KBM-7 (cell line): ENCODE measurements at regions not wholly inside any gene's neighbourhood (a gene's known extent, or its start where the extent isn't known, plus 50 kb on each side); places are given as distances from the start of the nearest gene placed in this dataset.
"Not testable (repeated sequence)": the region's sequence is repeated elsewhere in the genome, so short reads cannot be mapped to it uniquely, and the experiment has no call there.

Source experiments
- DNase-seq: peaks from one replicate; pipeline ENCODE4 v3.0.0-alpha.2; 2015
- in situ Hi-C: fragments of 300-500 bp; cut with MboI; formaldehyde crosslinking; loops from 2 replicates; pipeline ENCODE4 v1.14.3; 2020; ENCODE audit warnings: low sequenced_read_pairs, low pct_unique_long_range_greater_than_20kb, mixed read lengths

GRCh38 chr5:110316566-110316965 is 409.9 kb downstream of the TMEM232 start:
- in situ Hi-C loops, DNase-seq: not testable (repeated sequence)

DNA sequence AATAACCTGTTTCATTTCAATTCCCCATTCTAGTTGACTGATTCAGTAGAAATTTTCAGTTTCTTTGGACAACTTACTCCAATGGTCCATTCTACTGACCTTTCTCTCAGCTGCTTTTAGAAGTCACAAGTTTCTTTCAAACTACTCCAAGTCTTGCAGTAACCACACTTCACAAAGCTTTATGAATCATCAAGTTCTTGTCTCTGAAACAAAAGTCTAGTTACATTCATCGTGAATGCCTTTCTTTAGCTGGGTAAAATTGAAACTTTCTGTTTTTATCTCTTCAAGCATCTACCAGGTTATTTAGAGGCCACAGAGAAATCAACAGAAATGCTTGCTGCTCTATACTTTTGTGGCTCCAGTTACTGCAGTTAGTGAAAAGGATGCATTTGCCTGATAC is 405.4 kb downstream of the TMEM232 start:
- DNase-seq: no peak
- in situ Hi-C loops: no loop called here

DNA sequence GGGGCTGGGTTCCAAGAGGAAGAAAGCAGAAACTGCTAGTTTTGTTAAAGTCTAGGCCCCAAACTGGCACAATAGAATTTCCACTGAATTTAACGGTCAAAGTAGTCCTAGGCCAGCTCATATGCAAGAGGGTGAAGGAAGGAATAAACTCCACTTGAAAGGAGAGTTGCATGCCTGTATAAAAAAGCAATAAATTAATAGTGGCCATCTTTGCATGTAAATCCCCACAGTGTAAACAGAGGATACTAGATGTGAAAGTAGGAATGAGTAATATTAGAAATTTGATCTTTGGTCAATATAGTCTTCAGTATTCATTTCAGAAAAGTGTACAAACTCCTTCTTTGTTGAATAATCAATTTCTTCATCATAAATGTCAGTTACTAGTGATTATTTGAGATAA is 403.1 kb downstream of the TMEM232 start:
- in situ Hi-C loops: no loop called here

GRCh38 chr5:110323832-110324231 is 402.6 kb downstream of the TMEM232 start:
- no peak for DNase-seq
- in situ Hi-C loops: no loop called here

More for the DNA sequence above, 403.1 kb downstream of the TMEM232 start:
- DNase-seq: no peak

DNA sequence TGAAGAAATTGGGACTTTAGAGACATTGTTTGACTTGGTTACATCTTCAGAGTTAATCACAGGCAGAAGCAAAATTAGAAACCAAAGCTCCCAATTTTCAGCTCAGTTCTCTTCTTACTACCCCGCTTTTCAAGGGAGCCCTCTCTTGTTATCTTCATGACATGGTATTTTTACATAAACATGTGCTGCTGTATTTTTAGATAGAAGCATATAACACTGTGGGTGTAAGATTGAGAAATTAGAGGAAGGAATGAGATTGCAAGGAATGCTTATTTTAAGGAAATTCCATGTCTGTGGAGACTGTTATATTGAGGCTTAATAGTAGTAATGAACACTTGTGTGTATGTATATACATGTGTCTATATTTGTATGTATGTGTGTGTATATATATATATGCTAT is 401.6 kb downstream of the TMEM232 start:
- in situ Hi-C loops: no loop called here
- DNase-seq: no peak

GRCh38 chr5:110329955-110330525 is 396.4 kb downstream of the TMEM232 start:
- in situ Hi-C loops: no loop called here
- no peak for DNase-seq

DNA sequence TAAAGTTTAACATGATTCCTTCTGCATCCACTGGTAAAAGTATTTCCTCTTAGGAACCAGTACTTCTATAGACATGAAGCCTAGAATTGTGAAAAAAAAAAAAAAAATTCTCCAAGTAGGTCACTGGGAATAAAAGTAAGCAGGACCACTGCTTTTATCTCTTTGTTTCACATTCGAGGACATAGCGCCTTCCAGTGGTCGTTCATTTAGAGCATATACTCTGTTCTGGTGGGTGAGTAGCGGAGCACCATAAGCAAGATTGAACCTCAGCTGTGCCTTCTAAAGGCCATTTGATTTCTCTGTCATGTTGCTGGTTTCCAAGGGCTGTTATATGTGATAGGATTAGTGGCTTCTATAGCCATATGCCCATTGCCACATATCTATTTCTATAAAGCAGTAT is 393.1 kb downstream of the TMEM232 start:
- DNase-seq: peak; percentile 5

DNA sequence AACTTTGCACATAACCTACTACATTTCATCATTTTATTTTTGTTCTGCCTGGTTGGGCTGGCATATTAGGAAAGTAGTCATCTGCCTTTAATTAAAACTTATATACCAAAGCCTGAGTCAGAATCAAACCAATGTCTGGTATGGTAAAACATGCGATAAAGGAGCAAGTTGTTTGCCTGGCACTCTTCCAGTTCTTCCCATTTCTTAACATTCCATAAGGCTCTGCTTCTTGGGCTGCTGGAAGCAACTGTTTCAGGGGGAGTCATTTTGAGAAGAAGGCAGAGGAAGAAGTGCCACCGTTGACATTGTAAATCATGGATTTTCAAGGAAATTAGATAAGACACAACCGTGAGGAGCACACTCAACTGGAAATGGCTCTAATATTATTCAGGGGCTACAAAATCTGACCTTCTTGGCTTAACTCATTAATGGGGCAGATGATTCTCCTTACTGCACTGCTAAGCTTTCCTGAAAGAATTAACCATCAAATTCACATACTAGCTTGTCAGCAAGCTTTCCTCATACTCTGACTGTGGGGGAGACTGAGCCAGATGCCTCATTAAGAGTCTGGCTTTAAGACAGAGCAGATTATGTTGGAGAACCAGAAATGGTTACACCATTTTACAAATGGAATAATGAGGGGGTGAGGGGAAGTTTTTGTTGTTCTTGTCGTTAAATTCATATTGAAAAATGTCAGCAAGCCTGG is 391.0 kb downstream of the TMEM232 start:
- in situ Hi-C loops: no loop called here

More for the DNA sequence above, 393.1 kb downstream of the TMEM232 start:
- in situ Hi-C loops: no loop called here

DNA sequence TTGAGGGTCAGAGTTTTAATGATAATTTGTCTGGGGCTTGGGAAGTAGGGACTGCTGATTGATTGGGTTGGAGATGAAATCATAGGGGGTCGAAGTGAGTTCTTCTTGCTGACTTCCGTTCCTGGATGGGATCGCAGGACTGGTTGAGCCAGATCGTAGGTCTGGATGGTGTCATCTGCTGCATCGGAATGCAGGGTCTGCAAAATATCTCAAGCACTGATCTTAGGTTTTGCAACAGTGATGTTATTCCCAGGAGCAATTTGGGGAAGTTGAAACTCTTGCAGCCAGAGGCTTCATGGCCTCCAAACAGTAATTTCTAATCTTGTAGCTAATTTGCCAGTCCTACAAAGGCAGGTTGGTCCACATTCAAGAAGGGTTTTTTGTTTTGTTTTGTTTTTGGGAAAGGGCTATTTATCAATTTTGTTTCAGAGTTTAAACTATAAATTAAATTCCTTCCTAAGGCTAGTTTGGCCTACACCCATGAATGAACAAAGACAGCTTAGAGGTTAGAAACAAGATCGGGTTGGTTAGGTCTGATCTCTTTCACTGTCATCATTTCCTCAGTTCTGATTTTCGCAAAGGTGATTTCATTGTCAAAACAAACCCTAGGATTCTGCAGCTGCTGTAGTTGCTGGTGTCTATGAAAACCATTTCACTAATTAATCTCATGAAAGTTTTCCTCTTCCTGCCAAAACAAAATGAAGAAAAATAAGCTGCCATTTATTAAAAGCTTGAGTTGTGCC is 388.0 kb downstream of the TMEM232 start:
- in situ Hi-C loops: no loop called here
- no peak for DNase-seq

More for the DNA sequence above, 391.0 kb downstream of the TMEM232 start:
- DNase-seq: no peak

GRCh38 chr5:110339399-110339798 is 387.1 kb downstream of the TMEM232 start:
- in situ Hi-C loops: no loop called here
- no peak for DNase-seq

DNA sequence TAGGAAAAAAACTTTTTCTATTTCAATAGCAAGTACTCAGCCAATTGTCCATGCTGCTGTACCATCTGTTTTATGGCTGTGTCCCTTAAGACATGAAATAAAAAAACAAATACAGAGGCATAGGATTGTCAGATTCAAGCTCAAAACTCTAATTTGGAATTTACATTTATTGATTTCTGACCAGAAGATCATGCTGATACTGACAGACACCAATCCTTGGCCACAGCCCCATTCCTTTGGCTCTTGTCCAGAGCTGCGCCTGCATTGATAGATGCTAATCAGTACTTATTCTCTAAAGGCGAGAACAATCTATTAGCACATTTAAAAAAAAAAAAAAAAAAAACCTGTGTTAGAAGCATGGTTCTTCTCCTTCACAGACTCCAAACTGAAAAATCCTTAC is 384.6 kb downstream of the TMEM232 start:
- in situ Hi-C loops: no loop called here
- no peak for DNase-seq

- no peak for DNase-seq
- in situ Hi-C loops: no loop called here
Observed at GRCh38 chr5:110342683-110343082, 383.8 kb downstream of the TMEM232 start.

DNA sequence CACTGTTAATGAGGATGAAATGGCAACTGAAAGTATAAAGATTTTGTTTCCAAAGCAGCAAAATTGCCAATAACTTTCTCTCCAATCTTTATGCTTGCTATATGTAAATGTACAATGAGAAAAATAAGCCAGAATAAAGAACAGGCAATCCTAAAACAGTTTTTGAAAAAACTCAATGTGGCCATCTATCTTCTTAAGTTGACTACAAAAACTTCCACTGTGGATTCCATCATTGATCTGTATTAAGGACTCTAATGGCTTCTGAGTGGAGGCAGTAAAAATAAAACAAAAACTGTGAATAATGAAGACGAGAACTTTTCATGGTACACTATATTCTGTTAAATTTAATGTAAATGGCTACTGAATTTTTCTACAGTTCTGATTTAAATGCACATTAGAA is 382.9 kb downstream of the TMEM232 start:
- in situ Hi-C loops: no loop called here
- DNase-seq: no peak

DNA sequence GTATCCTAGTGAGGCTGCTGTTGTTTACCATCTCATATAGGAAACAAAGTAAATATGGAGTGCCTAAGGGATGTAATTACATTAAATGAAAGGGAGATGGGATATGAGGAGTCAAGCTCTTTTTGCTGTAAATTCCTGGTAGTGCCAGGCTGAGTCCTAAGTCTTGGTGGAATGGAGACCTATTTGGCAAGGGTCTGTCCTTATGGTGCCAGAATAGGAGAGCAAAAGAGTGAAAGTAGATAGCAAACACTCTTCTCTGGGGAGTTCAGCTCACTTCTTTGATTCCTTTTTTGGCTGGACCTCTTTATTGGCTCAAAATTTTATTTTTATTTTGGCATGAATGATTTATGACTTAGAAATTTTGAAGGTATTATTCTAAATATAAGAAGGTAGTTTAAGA is 380.8 kb downstream of the TMEM232 start:
- in situ Hi-C loops: no loop called here
- no peak for DNase-seq

DNA sequence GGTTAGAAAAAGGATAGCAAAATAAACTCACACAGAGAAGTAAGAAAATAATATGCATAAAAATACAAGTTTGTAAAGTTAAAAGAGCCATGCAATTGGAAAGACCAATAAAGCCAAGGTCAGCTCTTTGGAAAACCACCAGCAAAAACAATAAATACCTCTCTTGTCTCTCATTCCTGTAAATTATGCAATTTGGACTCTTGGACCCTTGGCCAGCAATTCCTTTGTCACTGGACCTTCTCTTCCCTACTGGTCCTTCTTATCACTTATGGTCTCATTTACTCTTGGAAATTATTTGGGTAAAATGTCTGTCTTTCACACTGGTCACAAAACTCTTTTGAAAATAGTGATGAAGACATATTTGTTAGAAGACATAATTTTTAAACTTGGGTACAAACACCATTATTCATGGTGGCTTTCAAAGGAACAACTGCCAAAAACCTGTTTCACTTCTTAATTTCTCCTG is 379.5 kb downstream of the TMEM232 start:
- DNase-seq: no peak
- in situ Hi-C loops: no loop called here

GRCh38 chr5:110347781-110348180 is 378.7 kb downstream of the TMEM232 start:
- in situ Hi-C loops: no loop called here

DNA sequence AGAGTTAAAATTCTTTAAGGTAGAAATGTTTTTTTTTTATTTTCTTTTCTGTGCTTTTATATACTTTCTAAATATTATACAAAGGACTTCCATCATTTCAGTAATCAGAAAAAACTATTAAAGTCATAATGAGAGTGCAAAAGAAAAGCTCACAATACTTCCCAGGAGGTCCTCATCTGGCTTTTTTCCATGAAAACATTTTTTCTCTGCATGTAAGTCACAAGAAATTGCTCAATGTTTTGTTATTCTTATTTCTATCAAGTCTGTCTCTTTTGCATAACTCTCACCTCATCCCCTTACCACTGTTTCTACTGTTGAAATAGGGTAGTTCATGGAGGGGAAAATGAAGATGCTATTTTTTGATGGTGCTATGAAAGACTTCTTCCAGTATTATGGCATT is 375.0 kb downstream of the TMEM232 start:
- DNase-seq: no peak
- in situ Hi-C loops: no loop called here

More at GRCh38 chr5:110347781-110348180, 378.7 kb downstream of the TMEM232 start:
- no peak for DNase-seq

- in situ Hi-C loops: no loop called here
- DNase-seq: no peak
Observed at GRCh38 chr5:110354311-110354710, 372.2 kb downstream of the TMEM232 start.

- DNase-seq: no peak
- in situ Hi-C loops: no loop called here
Observed at GRCh38 chr5:110354915-110355644, 371.4 kb downstream of the TMEM232 start.

- in situ Hi-C loops: no loop called here
- no peak for DNase-seq
Observed at GRCh38 chr5:110356677-110357076, 369.8 kb downstream of the TMEM232 start.
